Transverse colon (tissue), 4 donors: ENCODE measurements at regions not wholly inside any gene's neighbourhood (a gene's known extent, or its start where the extent isn't known, plus 50 kb on each side); places are given as distances from the start of the nearest gene placed in this dataset.

Source experiments
- CTCF ChIP-seq, 5 experiments: fragments of 200-600 bp in 3 of 5; fragments of 450-650 bp in 2 of 5; sonication (generic) in 3 of 5; IDR thresholded peaks; 1 replicate in 2 of 5; 2 replicates in 3 of 5; pipeline ENCODE4 v1.5.1; 2016 to 2017; ENCODE audit warnings: antibody characterized with exemption in 5 of 5, inconsistent platforms in 3 of 5, mild to moderate bottlenecking in 2 of 5, moderate library complexity in 1 of 5
- POLR2AphosphoS5 ChIP-seq, 3 donors: sonication (generic); formaldehyde crosslinking; IDR thresholded peaks; one replicate each; pipeline ENCODE4 v1.6.1; 2016; ENCODE audit warnings: antibody characterized with exemption in 3 of 3

GRCh38 chr5:62042007-62042406 is 264.0 kb upstream of the KIF2A start:
- TF ChIP-seq CTCF (IDR thresholded peaks at IDR 0.05) (no peak), POLR2AphosphoS5 (IDR thresholded peaks at IDR 0.05) (no peak)
